ENCODE measurements at regions not wholly inside any gene's neighbourhood (a gene's known extent, or its start where the extent isn't known, plus 50 kb on each side); places are given as distances from the start of the nearest gene placed in this dataset.

DNA sequence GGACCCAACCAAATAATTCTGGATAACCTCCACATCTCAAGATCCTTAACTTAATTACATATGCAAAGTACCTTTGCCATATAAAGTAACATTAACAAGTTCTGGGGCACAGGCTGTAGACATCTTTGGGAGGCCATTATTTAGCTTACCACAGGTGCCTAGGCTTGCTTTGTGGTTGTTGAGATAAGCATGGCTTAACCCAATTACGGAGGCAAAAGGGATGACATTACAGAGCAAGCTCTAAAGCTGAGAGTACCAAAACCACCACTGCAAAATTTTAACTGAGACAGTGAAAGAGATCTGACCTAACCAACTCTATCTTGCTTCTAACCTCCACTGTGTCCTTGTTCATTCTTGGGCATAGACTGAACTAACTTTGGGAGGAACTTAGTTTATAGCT is 502.9 kb upstream of the ATXN8OS start:
- H3K27me3 ChIP-seq (ENCODE audit: control insufficient read depth in 2 of 2, insufficient read depth in 2 of 2, low read length in 2 of 2): no peaks in the 10 kb centered on the region
- no peaks in the 10 kb centered on the region for H3K4me1 ChIP-seq (replicated peaks in 1 of 2; ENCODE audit: control insufficient read depth in 2 of 2, insufficient read depth in 2 of 2, low read length in 2 of 2)
- 0% methylated on average over 1 of the region's 1 CpG for WGBS (ENCODE audit: insufficient coverage, low coverage, missing lambda C conversion rate)
- no peaks in the 10 kb centered on the region for H3K79me2 ChIP-seq (ENCODE audit: control insufficient read depth, insufficient read depth, low read length)
- H2AFZ ChIP-seq (ENCODE audit: low read depth, low read length): no peak overlapping the region
- no TSS peak for BruUV-seq (replicated peaks)
- POLR2A ChIA-PET: no interaction called here
- no peak overlapping the region for H3K4me3 ChIP-seq
- CTCF ChIA-PET (ENCODE audit: low intra/inter-chr PET ratio): no interaction called here
- no peaks in the 10 kb centered on the region for H3K36me3 ChIP-seq (ENCODE audit: control insufficient read depth, insufficient read depth, low read length)
- in situ Hi-C loops (cut with MboI) (no loop called here), intact Hi-C loops (cut with micrococcal nuclease) (no loop called here)
- 0 out of 2 replicates have a peak, but pooled peaks cover 2% of the 10 kb centered on the region for H3K9me3 ChIP-seq (replicated peaks; ENCODE audit: control insufficient read depth, insufficient read depth, low read depth, low read length)
- H3K27ac ChIP-seq (ENCODE audit: extremely low read depth, low read depth, low read length): no peak overlapping the region
- ATAC-seq (no peak), FAIRE-seq (no peak), DNase-seq (ENCODE audit: extremely low read depth in 1 of 4, low spot score in 3 of 4) (no peak)
- no peak overlapping the region for H3K4me2 ChIP-seq (ENCODE audit: insufficient read depth, low read length)
- TF ChIP-seq TSC22D4 (tag; IDR thresholded peaks at IDR 0.05) (no peak), MCM2 (IDR thresholded peaks at IDR 0.05; ENCODE audit: low read depth) (no peak), HNRNPLL (IDR thresholded peaks at IDR 0.05; ENCODE audit: low read depth, low read length, poor library complexity, severe bottlenecking) (no peak), KAT2B (IDR thresholded peaks at IDR 0.05; ENCODE audit: low read depth, low read length) (no peak), TAL1 (IDR thresholded peaks at IDR 0.05) (no peak), JUND (IDR thresholded peaks at IDR 0.05; ENCODE audit: borderline replicate concordance, low read depth, low read length) (no peak), JUND (tag; IDR thresholded peaks at IDR 0.05; ENCODE audit: borderline replicate concordance, low read depth, low read length) (no peak)
- TF ChIP-seq, protein P1, sequence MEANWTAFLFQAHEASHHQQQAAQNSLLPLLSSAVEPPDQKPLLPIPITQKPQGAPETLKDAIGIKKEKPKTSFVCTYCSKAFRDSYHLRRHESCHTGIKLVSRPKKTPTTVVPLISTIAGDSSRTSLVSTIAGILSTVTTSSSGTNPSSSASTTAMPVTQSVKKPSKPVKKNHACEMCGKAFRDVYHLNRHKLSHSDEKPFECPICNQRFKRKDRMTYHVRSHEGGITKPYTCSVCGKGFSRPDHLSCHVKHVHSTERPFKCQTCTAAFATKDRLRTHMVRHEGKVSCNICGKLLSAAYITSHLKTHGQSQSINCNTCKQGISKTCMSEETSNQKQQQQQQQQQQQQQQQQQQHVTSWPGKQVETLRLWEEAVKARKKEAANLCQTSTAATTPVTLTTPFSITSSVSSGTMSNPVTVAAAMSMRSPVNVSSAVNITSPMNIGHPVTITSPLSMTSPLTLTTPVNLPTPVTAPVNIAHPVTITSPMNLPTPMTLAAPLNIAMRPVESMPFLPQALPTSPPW (CRISPR knock-in tag; IDR thresholded peaks at IDR 0.05): no peak
- no peaks in the 10 kb centered on the region for H4K20me1 ChIP-seq (replicated peaks; ENCODE audit: control insufficient read depth, insufficient read depth, low read length)
- no peaks in the 10 kb centered on the region for H3K9me1 ChIP-seq (ENCODE audit: control insufficient read depth, insufficient read depth, low read length)
- no peak overlapping the region for H3K9ac ChIP-seq (ENCODE audit: insufficient read depth in 1 of 2, low read depth in 2 of 2, low read length in 2 of 2)

Measured in K562 (cell line).